Right renal pelvis (tissue), 4 donors: ENCODE measurements at regions not wholly inside any gene's neighbourhood (a gene's known extent, or its start where the extent isn't known, plus 50 kb on each side); places are given as distances from the start of the nearest gene placed in this dataset.

ENCODE experiments used
- DNase-seq, 4 donors: peaks; one replicate each; pipeline ENCODE4 v3.0.0-alpha.2; 2013; ENCODE audit warnings: low read depth in 4 of 4, low spot score in 3 of 4, missing footprints in 1 of 4

DNA sequence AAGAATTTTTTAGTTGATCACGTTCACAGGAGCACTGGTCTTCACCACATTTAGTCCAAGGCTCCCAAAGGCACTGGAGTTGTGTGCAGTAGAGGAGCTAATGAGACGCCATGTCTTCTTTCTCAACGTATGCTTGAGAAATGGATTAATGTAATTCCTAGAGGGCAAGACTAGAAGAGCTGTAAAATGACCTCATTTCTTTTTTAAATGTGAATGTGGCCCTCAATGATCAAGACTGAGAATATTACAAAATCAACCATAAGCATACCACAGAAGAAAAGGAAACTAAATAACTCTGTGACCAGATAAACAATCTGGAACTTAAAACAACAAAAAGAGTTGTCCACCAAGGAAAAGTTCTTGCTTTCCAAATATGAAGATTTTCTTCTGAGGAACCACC, 112.1 kb upstream of the THBS1 start:
- no peak for DNase-seq

DNA sequence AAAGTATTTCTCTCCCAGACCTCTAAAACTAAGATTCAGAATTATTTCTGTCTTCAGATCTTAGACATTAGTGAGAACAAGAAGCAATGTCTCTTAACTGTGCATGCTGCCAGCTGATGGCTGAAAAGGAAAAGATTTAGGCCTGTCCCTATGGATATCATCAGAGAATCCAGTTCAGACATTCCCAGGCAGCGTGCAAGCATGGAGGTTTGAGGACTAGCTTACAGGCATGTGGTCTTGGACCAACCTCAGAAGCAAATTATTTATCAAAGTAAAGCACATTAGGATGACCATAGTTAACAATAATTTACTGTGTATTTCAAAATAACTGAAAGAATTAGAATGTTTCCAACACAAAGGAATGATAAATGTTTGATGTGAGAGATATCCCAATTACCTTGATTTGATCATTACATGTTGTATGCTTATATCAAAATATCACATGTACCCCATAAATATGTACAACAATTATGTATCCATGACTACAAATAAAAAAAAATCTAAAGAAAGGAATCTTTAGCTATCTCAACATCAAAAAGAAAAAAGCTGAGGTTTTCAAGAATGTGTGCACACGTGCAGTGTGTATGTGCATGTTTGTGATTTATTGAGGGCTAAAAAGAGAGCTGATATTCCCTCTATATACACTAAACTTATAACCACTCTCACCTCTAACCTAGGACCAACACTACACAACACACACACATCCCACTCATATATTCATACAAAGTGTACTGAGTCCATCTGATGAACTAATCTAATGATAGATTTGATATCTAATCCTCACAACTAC, 108.9 kb upstream of the THBS1 start:
- no peak for DNase-seq

DNA sequence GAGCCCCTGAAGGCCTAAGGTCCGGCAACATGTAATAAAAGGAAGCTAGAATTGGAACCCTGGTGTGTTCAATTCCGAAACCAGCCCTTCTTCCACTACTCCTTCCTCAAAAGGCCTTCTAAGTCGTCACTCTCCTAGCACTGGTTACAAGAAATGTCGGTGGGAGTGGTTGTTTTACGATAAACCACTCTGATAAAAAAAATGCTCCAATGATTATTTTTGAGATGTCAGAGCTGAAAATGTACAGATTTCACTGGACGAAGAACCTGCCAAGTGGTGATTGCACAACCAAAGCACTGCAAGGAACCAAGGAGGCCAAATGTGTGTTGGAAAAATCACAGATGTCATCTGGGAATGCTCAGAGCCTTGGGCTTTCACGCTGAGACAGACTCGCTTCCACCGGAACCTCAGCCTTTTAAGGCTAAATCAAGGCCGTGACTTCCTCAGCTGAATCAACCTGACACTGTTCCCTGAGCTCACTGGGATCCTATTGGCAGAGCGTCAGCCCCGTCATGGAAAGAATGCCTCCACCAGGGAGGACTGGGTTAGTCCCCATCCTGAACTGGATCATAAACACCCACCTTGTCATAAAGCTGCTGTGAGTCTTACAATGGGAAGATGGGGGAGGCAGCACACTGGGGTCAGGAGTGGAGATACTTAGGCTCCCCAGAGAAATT, 108.1 kb upstream of the THBS1 start:
- DNase-seq, result peak; percentile 72 to 87 (median 79)

DNA sequence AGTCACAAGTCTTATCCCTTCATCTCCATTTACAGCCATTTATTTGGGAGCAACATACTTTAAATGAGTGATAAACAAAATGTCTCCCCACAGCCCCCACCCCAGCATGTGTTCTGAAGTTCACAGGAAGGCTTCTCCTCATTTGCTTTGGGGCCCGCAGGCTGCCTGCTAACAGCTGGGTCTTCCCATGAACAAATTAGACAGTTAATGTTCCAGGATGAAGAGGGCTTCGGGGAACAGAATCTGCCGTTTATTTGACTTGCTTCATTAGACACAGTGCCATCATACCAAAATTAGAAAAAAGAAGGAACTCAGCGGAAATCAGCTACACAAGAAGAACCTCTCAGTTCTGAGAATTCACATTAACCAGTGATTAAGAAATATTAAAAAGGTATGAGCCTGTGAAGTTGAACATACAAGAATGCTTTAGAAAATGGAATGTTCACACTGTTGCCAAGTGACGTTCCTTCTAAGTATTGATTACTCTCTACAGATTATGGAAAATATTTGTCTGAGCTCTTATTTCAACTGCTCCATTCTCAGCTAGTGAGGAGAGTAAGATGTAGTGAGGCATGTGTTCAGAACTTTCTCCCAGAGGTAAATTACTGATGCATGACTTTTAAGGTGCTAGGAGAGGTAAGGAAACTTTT, 107.5 kb upstream of the THBS1 start:
- peak in 1 of 4 donors; percentile 57 for DNase-seq

DNA sequence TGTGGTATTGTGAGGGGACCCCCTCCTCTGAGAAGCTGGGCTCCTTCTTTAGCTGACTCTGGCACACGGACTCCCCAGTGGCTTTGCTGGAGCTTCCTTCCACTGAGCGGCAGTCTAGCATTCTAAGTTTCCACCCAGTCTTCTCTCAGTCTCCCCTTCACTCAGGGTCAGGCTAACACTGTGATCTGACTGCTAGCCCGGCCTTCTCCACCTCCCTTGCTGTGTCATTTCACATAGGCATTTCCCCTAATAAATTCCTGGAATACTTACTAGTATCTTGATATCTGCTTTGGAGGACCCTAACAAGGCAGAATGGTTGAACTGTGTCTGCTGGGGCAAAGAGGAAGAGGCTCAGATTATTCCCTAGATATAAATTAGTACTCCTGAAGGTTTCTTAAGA, 106.2 kb upstream of the THBS1 start:
- no peak for DNase-seq

DNA sequence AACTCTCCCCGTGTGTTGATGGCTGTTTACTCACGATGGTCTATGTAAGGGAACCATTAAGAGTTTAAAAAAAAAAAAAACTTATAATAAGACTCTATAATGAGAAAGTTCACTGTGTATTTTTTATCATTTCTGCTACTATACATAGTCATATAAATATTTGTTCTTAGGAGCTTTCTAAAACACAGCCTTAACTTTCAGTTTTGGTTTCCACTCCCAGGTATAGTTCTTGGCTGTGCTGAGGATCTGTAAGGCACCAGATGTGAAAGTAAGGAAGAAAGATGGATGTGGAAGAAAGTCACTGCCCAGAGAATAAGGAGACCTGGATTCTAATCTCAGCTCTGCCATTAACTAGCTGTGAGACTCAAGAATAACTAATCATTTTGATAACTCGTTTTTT, 101.9 kb upstream of the THBS1 start:
- DNase-seq, result no peak

DNA sequence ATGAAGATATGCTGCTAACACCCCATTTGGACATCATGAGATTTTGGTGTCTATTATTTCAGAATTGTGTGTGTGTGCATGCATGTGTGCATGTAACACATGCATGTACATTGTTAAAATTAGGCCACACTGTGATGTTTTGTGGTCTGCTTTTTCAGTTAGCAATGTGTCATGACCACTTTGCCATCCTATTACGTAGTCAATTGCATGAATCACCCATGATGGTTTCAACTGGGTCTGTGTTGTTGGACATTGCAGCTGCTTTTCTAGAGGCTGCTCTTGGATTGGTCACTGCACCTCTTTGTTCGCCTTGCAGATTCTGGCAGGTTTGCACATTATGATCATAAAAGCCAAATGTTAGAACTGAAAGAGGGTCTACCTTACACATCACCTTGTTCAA, 101.0 kb upstream of the THBS1 start:
- DNase-seq, result no peak

DNA sequence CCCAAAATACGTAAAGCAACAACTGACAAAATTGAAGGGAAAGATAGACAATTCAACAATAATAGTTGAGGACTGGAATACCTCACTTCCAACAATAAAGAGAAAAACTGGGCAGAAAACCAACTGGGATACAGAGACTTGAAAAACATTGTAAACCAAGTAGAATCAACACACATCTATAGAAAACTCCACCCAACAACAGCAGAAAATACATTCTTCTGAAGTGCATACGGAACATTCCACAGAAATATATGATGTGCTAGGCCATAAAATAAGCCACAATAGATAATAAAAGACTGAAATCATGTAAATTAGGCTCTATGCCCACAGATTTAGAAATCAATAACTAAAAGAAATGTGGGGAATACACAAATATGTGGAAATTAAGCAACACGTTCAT, 98.4 kb upstream of the THBS1 start:
- DNase-seq, result no peak

DNA sequence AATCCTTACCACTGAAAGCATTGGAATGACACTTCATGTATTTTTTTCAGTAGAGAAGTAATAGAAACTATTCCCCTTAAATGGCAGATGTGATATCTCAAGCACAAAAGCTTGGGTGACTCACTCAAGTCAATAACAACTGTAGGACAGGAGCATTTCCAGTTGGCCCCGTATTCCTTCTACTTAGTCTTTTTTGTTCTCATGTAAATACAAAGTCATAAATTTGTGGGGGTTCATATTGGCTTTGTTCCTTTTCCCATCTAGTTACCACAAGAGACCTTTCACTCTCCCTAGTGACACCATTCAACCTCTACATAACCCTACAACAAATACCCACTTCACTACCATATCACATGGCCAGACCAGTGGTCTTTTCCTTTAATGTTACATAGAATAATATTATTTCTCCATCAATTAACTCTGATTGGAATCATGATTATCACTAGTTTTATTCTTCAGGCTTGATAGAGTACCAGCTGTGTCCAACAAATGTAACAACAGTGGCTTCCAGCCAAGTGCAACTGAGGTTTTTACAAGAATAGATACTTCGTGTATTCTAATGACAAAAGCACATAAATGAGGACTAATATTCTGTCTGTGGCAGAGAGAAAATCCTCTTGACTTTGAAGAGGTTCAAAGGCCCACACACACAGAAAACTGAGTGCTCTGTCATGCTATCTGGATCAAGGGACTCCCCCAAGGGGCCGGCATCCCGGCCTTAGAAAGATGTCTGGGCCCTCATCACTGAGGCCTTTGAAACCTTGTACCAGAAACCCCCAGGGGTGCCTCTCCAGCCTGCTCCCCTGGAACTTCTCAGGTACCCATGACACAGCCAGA, 94.0 kb upstream of the THBS1 start:
- no peak for DNase-seq

DNA sequence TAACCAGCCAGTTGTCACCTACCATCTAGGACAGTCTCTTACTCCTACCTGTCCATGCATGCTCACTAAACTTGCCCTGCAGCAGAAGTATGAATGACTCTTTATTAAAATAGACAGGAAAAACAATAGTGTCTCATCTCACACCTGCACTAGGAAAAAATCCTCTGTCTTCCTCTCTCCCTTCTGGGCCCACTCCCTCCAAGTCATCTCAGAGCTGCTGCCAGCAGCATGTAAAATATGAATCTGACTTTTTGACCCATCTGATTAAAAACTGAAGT, 93.5 kb upstream of the THBS1 start:
- DNase-seq, result no peak

DNA sequence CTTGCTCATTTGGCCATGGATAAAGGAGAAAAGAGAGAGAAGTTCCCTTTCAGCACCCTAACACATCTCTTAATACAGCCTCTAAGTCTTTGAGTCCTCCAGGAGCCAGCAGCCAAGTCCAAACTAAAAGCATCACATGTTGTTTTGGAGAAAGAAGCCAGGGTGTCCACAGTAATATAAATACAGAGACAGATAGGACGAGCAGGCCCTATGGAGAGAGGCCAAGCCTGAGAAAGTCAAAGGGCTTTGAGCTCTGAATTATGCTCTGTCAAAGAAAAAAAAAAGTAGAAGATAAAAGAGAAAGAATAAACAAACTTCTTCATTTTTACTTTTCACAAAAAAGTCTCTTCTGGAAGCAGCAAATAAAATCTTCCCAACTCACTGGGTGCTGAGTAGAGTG, 92.4 kb upstream of the THBS1 start:
- no peak for DNase-seq

DNA sequence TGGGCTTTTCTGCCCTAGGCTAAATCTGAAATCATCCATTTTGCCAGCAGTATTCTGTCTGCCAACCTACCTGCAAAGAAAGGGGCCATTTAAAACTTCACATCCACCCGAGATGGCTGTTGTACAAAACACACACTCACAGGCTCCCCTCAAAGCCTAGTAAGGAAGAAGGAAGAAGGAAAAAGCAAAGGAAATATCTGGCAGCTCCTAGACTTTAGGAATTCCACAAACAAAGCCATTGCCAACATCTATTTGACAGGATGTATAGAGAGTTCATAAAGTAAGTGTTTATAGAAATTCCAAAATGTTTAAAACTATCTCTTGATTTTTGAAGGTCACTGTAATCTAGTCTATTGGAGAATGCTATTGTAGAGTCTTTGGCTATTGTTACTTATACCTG, 91.9 kb upstream of the THBS1 start:
- no peak for DNase-seq

DNA sequence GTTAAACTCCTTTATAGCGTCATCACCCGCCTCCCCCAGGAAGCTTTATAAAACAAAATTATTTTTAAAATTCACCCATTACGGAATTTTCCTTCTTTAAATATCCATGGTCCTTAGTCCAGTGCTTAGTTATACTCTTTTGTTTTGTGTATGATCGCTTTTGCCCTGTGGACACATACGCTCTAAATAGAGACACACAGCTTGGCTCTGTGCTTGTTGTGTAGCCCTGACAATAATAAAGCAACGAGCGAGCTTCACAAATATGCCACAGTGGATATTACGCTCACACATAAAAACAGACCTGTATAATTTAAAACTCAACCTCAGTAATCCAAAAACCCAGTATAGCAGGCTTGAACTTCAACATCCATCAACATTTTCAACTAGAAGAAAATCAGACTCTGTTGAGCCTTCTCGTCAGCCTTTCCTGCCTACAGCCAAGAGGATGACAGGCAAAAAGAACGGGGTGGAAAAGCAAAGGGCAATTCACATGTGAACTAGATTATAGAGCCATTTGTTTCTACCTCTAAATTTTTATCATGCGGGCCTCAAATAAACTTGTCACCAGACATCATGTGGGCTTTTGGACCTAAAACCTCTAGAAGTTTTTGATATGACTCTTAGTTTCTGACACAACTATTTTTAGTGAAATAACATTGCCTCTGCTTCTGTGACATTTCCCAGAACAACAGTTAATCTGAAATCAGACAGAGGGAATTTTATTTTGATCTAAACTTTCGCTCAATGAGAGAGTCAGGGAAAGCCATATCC, 89.6 kb upstream of the THBS1 start:
- DNase-seq, result no peak

DNA sequence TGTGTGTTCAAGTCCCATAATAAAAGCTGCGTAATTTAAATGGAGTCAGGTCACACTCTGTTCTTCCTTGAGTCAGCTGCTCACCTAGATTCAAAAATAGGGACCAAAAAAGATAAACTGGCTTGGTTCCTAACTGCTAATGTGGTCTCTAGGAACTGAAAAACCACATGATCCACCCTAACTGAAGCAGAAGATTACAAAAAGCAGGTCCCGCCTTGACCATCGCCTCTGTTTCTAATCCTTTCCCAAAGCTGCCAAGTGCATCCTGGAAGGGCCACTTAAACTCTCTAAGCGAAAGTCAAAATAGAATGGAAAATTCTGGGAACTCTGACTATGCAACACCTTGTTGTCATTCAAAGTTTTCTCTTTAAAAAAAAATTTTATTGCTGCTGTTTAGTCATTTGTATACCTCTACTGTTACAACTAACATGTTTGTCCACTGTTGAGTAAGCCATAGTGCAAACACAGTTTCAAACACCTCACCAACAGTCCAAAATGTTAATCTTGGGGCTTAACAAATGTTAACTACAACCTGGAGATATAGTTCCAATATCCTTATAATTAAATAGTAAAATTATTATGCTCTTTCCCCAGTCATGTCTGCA, 88.9 kb upstream of the THBS1 start:
- DNase-seq, result no peak

DNA sequence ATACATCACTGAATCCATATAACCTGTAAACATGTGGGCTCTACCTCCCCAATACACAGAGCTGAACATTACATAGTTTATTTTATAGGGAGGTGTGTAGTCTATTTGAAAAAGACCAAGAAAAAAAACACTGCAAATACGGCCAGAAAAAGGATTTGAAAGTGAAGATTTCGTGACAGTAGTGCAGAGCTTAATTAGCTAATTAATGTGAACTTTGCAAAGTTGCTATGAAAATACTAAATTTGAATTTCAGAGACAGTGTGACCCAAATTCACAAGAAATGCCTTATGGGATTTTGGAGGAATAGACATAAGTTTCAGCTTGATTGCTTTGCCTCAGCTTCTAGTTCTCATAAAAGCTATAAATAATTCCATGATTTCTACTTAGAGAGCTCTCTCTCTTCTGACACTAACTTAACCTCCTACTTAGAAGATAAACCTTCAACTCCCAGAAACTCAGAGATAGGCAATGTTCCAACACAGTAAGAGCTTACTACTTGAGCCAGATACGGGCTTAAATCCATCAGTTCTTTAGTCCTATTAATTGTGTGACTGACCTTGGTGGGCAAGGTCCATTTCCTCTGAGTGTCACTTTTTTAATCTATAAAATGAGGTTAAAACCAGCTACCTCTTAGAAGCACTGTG, 87.3 kb upstream of the THBS1 start:
- no peak for DNase-seq

DNA sequence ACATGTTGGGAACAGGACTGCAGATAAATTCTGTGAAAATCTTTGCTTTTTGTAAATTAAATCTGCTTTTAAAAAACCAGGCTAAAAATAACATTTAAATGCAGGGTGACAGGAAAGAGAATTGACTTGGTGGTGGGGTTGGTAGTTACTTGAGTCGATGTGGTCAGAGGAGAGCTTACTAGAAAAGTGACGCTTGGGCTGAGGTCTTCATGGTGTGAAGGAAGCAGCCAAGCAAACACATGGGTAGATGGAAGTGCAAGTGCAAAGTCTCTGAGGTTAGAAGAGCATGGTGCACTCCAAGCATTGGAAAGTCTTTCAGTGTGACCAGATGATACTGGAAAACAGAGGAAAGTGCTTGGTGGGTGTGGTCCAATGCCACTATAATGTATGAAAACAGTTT, 86.4 kb upstream of the THBS1 start:
- no peak for DNase-seq

DNA sequence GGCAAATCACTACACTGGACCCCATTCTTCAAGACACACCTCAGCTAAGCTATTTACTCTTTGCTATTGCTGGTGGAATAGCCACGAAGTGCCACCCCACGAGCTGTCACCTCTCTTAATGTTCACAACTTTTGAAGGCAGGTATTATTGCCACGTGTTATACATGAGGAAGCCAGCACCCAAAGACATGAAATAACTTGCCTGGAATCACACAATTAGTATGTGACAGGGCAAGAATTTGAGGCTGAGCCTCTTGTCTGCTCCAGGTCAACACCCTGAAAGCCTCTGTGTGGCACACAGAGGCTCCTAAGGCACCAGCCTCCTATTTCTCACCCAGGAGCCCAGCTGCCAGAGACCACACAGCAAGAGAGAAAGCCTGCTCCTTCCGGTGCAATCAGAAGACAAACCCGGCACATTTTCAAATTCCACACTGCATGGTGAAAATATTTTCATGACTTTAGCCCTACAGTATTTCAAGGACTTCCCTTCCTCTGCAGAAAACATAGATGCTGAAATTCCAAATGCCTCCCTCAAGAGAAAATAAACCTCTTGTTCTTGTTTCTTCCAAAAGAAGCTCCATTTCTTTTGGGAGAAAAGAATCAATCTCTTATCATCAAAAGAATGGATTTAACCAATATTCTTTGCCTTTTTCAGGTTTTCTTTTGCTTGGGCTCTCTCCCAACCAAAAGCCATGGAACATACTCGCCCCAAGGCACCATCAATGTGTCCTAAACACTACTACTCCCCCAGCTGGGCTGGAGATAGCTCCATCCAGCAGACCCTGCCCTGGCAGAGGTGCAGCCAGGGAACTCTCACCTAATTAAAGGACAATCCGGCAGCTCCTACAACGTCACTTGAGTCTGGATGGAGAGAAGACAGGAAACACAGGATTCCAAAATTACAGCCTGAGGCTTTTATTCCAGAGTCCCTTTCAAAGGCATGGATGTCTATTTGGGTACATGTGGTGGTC, 84.7 kb upstream of the THBS1 start:
- no peak for DNase-seq

DNA sequence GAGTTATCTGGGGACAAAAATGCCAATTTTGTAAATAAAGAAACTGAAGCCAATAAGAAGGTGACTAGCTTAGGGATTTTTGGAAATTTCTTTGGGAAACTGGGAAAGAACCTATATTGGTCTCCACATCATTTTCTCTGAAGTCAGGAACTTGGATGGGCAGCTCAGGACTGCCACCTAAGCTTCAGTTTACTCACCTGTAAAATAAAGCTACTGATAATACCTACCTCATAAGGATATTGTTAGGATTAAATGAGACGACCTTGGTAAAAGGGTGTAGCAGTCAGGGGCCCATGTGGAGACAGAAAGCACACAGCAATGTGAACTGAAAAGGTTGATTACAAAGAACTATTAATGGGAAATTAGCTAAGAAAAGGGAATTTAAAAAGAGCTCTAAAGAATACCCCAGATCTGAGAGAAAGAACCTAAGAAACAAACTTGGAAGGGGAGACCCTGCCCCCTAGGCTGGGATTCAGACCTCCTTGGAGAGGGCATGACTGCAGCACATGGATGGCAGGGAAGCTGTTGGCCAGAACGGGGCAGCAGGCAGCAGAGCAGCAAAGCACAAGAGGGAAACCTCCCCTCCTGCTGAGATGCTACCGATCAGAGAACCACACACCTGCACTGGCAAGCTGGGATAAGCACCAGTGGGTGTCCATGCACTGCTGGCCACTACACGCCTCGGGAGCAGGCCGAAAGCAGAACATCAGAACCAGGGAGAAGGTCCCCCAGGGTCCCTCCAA, 83.7 kb upstream of the THBS1 start:
- no peak for DNase-seq
